ENCODE measurements at regions not wholly inside any gene's neighbourhood (a gene's known extent, or its start where the extent isn't known, plus 50 kb on each side); places are given as distances from the start of the nearest gene placed in this dataset.

- DNase-seq (ENCODE audit: low read depth), result no peak
These were observed 75.8 kb upstream of the ZNF516 start for GRCh38 chr18:76570856-76571255.

DNA sequence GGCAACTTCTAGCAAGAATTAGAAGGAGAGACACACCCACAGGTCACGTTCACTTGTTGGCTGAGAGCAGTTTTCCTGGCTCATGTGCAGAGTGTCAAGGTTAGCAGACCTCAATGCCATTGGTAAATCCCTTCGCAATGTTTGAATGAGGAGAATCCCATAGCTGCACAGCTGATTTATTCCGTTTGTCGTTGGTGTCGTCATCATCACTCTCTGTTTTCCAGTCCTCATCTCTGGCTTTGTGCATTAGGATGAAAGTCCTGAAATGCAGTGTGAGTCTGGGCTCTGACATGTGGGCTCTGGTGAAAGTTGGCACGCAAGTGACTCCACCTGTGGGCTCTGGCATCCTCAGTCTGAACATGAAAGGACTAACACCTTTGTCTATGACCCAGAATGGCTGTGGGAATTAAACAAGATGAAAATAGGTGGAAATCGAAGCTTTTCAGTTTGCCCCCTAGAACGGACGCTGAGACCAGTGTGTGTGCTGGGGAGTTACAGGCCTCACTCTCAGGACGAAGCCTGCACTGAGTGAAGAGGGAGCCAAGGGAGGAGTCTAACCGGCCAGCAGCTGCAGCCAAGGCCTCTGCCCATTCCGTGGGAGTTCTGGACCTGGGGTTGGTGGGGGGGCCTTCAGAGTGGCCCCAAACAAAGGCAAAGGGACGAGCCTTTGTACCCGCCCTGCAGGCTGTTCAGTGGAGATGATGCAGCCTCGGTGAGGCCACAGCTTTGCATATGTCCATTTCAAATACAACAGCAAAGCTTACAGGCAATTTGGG, 74.8 kb upstream of the ZNF516 start:
- no peak for DNase-seq (ENCODE audit: low read depth)

GRCh38 chr18:76568731-76569130, 73.7 kb upstream of the ZNF516 start:
- no peak for DNase-seq (ENCODE audit: low read depth)

DNA sequence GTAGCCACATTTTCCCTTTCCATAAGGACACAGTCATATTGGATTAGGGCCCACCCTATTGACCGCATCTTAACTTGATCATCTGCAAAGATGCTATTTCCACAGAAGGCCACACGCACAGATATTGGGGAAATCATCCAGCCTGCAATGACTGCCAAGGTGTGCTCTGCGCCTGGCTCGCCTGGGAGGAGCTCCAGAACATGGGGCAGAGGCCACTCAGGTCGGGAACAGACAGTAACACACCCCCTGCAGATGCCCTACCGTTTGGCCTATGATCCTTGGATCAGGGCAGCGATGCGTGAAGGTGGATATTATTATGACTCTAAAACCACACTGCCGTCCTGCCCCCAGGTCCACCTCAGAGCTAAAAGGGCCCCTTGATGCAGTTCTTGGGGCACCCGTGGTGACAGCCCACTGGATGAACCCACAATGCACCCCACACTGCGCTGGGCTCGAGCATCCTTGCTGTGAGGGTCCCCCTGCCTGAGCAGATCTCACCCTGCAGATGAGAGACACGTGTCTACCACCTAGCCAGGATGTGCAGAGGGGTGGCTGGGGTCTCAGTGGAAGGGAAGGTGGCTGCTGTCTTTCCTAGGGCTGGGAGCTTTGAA, 72.9 kb upstream of the ZNF516 start:
- DNase-seq (ENCODE audit: low read depth), result no peak

- no peak for DNase-seq (ENCODE audit: low read depth)
These were observed 71.9 kb upstream of the ZNF516 start for GRCh38 chr18:76566987-76567386.

DNA sequence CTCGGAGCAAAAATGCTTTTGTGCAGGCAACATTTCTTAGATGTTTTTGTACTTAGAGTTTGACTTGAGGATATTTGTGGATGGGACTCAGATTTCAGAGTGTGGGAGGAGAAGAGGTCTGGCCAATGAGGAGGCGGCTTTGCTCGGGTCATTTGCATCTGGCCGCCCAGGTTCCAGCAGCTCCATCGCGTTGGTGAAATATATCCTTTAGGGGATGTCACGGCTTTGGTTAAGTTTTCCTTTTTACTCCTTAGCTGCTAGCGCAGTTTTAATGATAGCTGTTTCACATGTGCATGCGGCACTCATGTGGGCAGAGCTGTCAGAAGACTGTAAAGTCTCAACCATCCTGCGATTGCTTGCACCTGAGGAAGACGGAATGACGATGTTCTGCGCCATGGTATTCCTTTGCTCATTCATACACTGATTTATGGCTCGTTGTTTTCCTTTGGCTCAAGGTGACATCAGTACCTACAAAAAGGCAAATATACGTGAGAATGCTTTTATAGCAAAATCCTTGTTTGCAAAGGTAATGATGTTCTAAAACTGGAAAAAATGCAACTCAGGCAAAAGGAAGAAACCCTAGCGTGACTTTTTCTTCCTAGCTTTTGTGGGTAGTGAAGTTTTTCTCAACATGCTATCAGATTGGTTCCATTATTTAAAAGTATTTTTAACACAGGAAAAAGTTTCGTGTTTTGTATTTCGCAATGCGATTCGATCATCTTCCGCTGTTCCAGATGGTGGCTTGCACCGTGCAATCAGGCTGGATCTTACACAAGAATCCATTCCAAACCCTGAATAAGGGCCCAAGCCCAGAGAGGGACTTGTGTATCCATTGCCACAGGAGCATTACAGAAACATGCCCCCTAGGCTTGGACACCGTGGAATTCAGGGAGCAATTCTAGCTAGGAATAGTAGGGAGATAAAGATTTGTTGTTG, 70.5 kb upstream of the ZNF516 start:
- DNase-seq (ENCODE audit: low read depth), result no peak

DNA sequence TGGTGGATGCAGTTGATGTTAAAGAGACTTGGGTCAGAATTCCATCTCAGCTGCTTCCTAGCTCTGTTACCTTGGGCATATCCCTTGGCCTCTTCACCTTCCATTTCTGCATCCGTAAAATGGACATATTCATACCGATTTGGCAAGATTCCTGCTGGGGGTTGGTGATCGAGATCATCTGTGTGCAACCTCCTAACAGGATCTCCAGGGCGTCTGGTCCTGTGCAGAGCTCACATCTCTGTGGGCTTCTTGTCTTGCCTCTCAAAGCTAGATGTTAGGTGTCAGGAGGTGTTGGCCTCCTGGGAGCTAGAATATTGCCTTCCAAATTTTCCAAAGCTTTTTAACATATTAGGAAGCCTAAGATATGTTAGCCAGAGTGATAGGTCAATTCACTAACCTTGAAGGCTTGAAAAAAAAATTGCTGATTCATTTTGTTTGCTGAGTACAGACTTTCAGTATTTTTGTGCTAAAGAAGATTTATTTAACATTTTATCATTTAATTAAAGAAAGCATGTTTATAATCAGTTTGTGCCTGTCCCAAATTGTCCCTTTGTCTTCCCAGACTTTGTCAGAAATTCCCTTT, 69.7 kb upstream of the ZNF516 start:
- DNase-seq (ENCODE audit: low read depth), result no peak

GRCh38 chr18:76564117-76564516, 69.1 kb upstream of the ZNF516 start:
- DNase-seq (ENCODE audit: low read depth), result no peak

- DNase-seq (ENCODE audit: low read depth), result no peak
These were observed 67.5 kb upstream of the ZNF516 start for GRCh38 chr18:76562286-76563122.

GRCh38 chr18:76558881-76559667, 64.0 kb upstream of the ZNF516 start:
- no peak for DNase-seq (ENCODE audit: low read depth)

DNA sequence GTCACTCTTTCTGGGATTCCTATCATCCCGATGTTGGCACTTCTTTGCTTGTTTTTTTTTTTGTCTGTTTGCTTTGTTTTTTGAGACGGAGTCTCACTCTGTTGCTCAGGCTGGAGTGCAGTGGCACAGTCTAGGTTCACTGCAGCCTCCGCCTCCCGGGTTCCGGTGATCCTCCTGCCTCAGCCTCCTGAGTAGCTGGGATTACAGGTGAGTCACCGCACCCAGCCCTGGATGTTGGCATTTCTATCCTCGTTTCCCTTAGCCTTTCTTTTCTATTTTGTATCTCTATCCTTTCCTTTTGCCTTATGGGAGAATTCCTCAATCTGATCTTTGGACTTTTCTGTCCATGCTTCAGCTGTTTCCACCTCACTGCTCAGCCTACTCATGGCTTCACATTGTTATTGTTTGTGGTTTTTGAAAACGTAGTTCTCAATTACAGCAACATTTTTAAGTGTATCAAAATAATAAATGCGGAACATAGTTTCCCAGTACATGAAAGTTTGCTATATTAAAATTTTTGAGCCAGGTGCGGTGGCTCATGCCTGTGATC, 62.1 kb upstream of the ZNF516 start:
- DNase-seq (ENCODE audit: low read depth), result no peak

GRCh38 chr18:76554547-76555222, 59.6 kb upstream of the ZNF516 start:
- no peak for DNase-seq (ENCODE audit: low read depth)

- DNase-seq (ENCODE audit: low read depth), result no peak
These were observed 58.9 kb upstream of the ZNF516 start for GRCh38 chr18:76553715-76554546.

- DNase-seq (ENCODE audit: low read depth), result no peak
These were observed 53.5 kb upstream of the ZNF516 start for GRCh38 chr18:76548541-76548940.

GRCh38 chr18:76547296-76547695, 52.3 kb upstream of the ZNF516 start:
- DNase-seq (ENCODE audit: low read depth), result no peak

DNA sequence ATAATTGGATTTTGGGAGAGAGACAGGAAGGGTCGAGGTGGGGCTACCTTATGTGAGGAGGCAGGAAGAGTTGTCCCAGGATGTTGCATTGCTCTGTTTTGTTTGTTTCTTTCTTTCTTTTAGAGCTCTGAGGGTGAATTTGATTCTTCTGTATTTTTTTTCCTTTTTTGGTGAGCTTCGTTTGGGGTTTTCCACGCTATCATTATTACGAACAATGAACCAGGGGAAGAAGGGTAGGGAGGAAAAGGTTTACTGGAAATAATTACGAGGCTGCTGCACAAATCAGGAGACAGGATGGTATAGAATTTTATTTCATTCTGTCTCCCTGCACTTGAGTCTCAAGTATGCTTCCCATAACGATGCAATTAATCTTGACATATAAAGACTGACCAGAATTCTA, 51.4 kb upstream of the ZNF516 start:
- DNase-seq (ENCODE audit: low read depth), result no peak

DNA sequence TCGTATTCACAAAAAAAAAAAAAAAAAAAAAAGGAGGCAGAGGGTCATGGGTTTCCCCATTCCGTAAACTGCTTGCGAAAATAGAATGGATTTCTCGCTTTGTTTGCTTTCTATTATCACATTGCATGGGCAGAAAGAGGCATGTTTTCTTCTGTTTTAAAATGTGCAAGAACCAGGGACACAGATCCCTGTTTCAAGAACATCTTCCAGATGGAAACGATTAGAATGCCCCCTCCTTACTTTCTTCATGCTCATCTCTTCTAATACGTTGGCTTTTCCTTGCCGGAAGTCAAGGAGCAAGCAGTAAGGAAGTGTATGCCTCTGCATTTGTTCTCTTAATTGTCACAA, 51.0 kb upstream of the ZNF516 start:
- no peak for DNase-seq (ENCODE audit: low read depth)

GRCh38 chr18:76545433-76546087, 50.5 kb upstream of the ZNF516 start:
- no peak for DNase-seq (ENCODE audit: low read depth)

All from CMK (cell line).